ENCODE measurements at regions not wholly inside any gene's neighbourhood (a gene's known extent, or its start where the extent isn't known, plus 50 kb on each side); places are given as distances from the start of the nearest gene placed in this dataset.

- TF ChIP-seq POLR2A (IDR thresholded peaks at IDR 0.05; ENCODE audit: low read depth) (no peak), CTCF (IDR thresholded peaks at IDR 0.05) (no peak), POLR2AphosphoS5 (IDR thresholded peaks at IDR 0.05) (no peak)
Observed at GRCh38 chr14:71287567-71287966, 380.3 kb downstream of the PCNX1 start.

All from esophagus muscularis mucosa (tissue), 3 donors.